K562 (cell line): ENCODE measurements at regions not wholly inside any gene's neighbourhood (a gene's known extent, or its start where the extent isn't known, plus 50 kb on each side); places are given as distances from the start of the nearest gene placed in this dataset.

Experiments
- CEBPB ChIP-seq: fragments of 450-650 bp; IDR thresholded peaks from 2 replicates; pipeline ENCODE4 v1.6.1; 2016; ENCODE audit warnings: missing genetic modification characterization, missing compliant biosample characterization
- EP300 ChIP-seq: IDR thresholded peaks from 2 replicates; pipeline ENCODE4 v1.6.1; 2012; ENCODE audit warnings: low read length, improper control_type of control experiment
- FOXJ3 ChIP-seq: sonication (generic); formaldehyde crosslinking; IDR thresholded peaks from 2 replicates; pipeline ENCODE4 v1.4.0; 2020; ENCODE audit warnings: mild to moderate bottlenecking, missing genetic modification reagents
- FOXM1 ChIP-seq, 2 experiments: fragments of 450-650 bp in 1 of 2; sonication (generic) in 1 of 2; formaldehyde crosslinking in 1 of 2; IDR thresholded peaks; 2 replicates each; pipeline versions ENCODE4 v1.6.1 to v1.9.0; 2017 to 2022; ENCODE audit warnings: low read depth in 2 of 2, mild to moderate bottlenecking in 2 of 2, missing genetic modification reagents in 1 of 2, moderate library complexity in 1 of 2
- HOXB6 ChIP-seq: fragments of 250-450 bp; sonication (Bioruptor Pico); IDR thresholded peaks from 2 replicates; pipeline ENCODE4 v1.5.1; 2022; ENCODE audit warnings: mild to moderate bottlenecking, borderline replicate concordance
- KAT2B ChIP-seq: IDR thresholded peaks from one replicate; pipeline ENCODE4 v1.6.1; 2012; ENCODE audit warnings: low read depth, mild to moderate bottlenecking, control low read depth, inconsistent platforms, low read length, moderate library complexity
- MAZ ChIP-seq, 2 experiments: fragments of 450-650 bp in 1 of 2; sonication (generic) in 1 of 2; formaldehyde crosslinking; IDR thresholded peaks in 1 of 2; conservative IDR thresholded peaks in 1 of 2; 2 replicates each; pipeline versions ENCODE4 v1.4.0 to v1.5.0; 2020; ENCODE audit warnings: mild to moderate bottlenecking in 1 of 2, missing genetic modification reagents in 1 of 2
- TARDBP ChIP-seq: fragments of 450-650 bp; IDR thresholded peaks from 2 replicates; pipeline ENCODE4 v1.6.1; 2016
- TGIF2 ChIP-seq: sonication (generic); formaldehyde crosslinking; IDR thresholded peaks from 2 replicates; pipeline ENCODE4 v1.8.1; 2022; ENCODE audit warnings: mild to moderate bottlenecking, missing genetic modification reagents, moderate library complexity
- ZC3H11A ChIP-seq: IDR thresholded peaks from 2 replicates; pipeline ENCODE4 v1.6.1; 2012; ENCODE audit warnings: low read depth, low read length, improper control_type of control experiment
- TF ChIP-seq, protein P1 (sequence below): sonication (generic); formaldehyde crosslinking; IDR thresholded peaks from 2 replicates; pipeline ENCODE4 v1.8.0; 2022; ENCODE audit warnings: mild to moderate bottlenecking, low read depth, missing genetic modification reagents
- TF ChIP-seq, protein P2 (sequence below), 3 experiments: IDR thresholded peaks in 2 of 3; conservative IDR thresholded peaks in 1 of 3; 2 replicates each; pipeline ENCODE4 v1.5.1; 2011 to 2012; ENCODE audit warnings: low read length in 3 of 3, mild to moderate bottlenecking in 3 of 3, control low read depth in 2 of 3, improper control_type of control experiment in 1 of 3, inconsistent platforms in 1 of 3, low read depth in 1 of 3, mixed read lengths in 1 of 3, moderate library complexity in 1 of 3; ENCODE audit not compliant: insufficient read depth in 2 of 3
- TF ChIP-seq, protein P3 (sequence below): sonication (generic); formaldehyde crosslinking; IDR thresholded peaks from 2 replicates; pipeline ENCODE4 v1.8.0; 2022; ENCODE audit warnings: mild to moderate bottlenecking, missing genetic modification reagents, borderline replicate concordance
- TF ChIP-seq, protein P4 (sequence below): sonication (generic); formaldehyde crosslinking; IDR thresholded peaks from 2 replicates; pipeline ENCODE4 v1.8.1; 2023; ENCODE audit warnings: mild to moderate bottlenecking, missing genetic modification reagents

DNA sequence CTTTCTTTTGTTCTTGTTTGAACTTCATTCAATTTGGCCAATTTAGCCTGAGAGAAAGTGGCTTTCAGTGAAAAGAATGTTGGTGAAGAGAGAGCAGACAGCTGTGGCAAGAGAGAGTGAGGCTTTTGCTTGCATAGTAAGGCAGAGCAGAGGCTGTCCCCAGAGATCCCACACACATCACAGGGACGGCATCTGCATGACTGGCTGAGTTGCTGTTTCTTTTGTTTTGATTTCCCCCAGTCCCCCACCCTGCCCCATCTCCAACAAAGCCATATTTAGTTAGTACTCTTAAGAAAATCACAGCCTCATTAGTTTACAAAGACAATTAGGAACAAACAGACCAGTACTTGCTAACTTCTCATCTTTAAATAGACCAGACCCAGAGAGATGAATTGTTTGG is 363.9 kb upstream of the SEMA6A start:
- no peak for TF ChIP-seq CEBPB (tag)
- no peak for TF ChIP-seq TGIF2 (CRISPR knock-in tag)
- TF ChIP-seq MAZ (CRISPR knock-in tag; conservative IDR thresholded peaks at IDR 0.05 in 1 of 2, IDR thresholded peaks at IDR 0.05 in 1 of 2) = no peak
- no peak for TF ChIP-seq EP300
- no peak for TF ChIP-seq HOXB6 (CRISPR knock-in tag)
- no peak for TF ChIP-seq TARDBP
- TF ChIP-seq, protein P1, sequence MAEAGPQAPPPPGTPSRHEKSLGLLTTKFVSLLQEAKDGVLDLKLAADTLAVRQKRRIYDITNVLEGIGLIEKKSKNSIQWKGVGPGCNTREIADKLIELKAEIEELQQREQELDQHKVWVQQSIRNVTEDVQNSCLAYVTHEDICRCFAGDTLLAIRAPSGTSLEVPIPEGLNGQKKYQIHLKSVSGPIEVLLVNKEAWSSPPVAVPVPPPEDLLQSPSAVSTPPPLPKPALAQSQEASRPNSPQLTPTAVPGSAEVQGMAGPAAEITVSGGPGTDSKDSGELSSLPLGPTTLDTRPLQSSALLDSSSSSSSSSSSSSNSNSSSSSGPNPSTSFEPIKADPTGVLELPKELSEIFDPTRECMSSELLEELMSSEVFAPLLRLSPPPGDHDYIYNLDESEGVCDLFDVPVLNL = no peak
- TF ChIP-seq, protein P2, sequence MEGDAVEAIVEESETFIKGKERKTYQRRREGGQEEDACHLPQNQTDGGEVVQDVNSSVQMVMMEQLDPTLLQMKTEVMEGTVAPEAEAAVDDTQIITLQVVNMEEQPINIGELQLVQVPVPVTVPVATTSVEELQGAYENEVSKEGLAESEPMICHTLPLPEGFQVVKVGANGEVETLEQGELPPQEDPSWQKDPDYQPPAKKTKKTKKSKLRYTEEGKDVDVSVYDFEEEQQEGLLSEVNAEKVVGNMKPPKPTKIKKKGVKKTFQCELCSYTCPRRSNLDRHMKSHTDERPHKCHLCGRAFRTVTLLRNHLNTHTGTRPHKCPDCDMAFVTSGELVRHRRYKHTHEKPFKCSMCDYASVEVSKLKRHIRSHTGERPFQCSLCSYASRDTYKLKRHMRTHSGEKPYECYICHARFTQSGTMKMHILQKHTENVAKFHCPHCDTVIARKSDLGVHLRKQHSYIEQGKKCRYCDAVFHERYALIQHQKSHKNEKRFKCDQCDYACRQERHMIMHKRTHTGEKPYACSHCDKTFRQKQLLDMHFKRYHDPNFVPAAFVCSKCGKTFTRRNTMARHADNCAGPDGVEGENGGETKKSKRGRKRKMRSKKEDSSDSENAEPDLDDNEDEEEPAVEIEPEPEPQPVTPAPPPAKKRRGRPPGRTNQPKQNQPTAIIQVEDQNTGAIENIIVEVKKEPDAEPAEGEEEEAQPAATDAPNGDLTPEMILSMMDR (IDR thresholded peaks at IDR 0.05 in 2 of 3, conservative IDR thresholded peaks at IDR 0.05 in 1 of 3; ENCODE audit: insufficient read depth in 2 of 3, low read depth in 1 of 3, low read length in 3 of 3) = no peak
- no peak for TF ChIP-seq FOXM1 (IDR thresholded peaks at IDR 0.05; ENCODE audit: low read depth)
- no peak for TF ChIP-seq FOXM1 (CRISPR knock-in tag; IDR thresholded peaks at IDR 0.05; ENCODE audit: low read depth)
- TF ChIP-seq FOXJ3 (CRISPR knock-in tag) = no peak
- TF ChIP-seq, protein P3, sequence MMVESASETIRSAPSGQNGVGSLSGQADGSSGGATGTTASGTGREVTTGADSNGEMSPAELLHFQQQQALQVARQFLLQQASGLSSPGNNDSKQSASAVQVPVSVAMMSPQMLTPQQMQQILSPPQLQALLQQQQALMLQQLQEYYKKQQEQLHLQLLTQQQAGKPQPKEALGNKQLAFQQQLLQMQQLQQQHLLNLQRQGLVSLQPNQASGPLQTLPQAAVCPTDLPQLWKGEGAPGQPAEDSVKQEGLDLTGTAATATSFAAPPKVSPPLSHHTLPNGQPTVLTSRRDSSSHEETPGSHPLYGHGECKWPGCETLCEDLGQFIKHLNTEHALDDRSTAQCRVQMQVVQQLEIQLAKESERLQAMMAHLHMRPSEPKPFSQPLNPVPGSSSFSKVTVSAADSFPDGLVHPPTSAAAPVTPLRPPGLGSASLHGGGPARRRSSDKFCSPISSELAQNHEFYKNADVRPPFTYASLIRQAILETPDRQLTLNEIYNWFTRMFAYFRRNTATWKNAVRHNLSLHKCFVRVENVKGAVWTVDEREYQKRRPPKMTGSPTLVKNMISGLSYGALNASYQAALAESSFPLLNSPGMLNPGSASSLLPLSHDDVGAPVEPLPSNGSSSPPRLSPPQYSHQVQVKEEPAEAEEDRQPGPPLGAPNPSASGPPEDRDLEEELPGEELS (CRISPR knock-in tag) = no peak
- TF ChIP-seq KAT2B = no peak
- TF ChIP-seq, protein P4, sequence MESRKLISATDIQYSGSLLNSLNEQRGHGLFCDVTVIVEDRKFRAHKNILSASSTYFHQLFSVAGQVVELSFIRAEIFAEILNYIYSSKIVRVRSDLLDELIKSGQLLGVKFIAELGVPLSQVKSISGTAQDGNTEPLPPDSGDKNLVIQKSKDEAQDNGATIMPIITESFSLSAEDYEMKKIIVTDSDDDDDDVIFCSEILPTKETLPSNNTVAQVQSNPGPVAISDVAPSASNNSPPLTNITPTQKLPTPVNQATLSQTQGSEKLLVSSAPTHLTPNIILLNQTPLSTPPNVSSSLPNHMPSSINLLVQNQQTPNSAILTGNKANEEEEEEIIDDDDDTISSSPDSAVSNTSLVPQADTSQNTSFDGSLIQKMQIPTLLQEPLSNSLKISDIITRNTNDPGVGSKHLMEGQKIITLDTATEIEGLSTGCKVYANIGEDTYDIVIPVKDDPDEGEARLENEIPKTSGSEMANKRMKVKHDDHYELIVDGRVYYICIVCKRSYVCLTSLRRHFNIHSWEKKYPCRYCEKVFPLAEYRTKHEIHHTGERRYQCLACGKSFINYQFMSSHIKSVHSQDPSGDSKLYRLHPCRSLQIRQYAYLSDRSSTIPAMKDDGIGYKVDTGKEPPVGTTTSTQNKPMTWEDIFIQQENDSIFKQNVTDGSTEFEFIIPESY = no peak
- no peak for TF ChIP-seq ZC3H11A
